ENCODE measurements at regions not wholly inside any gene's neighbourhood (a gene's known extent, or its start where the extent isn't known, plus 50 kb on each side); places are given as distances from the start of the nearest gene placed in this dataset.

DNA sequence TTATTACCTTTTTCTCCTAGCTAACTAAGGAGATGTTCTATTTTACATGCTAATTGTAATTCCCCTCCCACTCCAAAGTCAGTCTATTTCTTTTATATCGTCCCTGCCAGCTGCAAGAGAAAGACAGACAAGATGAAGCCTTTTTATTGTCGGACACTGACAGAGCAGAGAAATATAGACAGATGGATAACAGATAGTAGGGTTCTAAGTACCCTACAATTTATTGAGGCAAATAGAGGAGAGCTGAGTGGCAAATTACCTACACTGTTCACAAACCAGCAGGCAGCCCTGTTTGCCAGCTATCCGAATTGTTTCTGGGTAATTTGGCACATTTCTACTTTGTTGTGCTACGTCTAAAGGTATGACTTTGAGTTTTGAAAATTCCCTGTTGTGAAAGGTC is 392.3 kb upstream of the ZNF717 start:
- 83 to 93% methylated on average over 1 to 2 of the region's 4 CpGs for WGBS, 2 experiments (ENCODE audit: insufficient coverage in 2 of 2)
- no peaks in the 10 kb centered on the region for H3K4me1 ChIP-seq (ENCODE audit: control insufficient read depth, insufficient read depth, low read length, poor library complexity, severe bottlenecking)
- H3K27ac ChIP-seq (ENCODE audit: low read depth, low read length, severe bottlenecking): no peak overlapping the region
- no peak overlapping the region for H3K4me3 ChIP-seq (ENCODE audit: extremely low read depth, insufficient read depth, low read length, poor library complexity, severe bottlenecking)
- H3K36me3 ChIP-seq (ENCODE audit: control insufficient read depth, insufficient read depth, low read length): no peaks in the 10 kb centered on the region
- H3K9me3 ChIP-seq (ENCODE audit: control insufficient read depth, low read length): no peaks in the 10 kb centered on the region

DNA sequence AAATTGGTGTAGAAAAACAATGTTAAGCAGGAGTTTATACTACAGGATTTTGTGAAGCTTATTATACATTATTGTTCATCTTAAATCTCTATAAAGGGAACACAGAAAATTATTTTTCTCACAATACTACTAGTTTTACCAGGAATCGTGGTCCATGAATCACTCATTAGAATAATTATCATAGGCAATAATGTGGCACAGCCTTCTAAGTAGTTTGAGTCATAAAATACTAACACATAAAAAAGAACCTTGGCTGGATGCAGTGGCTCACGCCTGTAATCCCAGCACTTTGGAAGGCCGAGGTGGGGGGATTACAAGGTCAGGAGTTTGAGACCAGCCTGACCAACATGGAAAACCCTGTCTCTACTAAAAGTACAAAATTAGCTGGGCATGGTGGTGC is 393.1 kb upstream of the ZNF717 start:
- Histone ChIP-seq H3K27ac (ENCODE audit: low read depth, low read length, severe bottlenecking) (no peak overlapping the region), H3K4me1 (ENCODE audit: control insufficient read depth, insufficient read depth, low read length, poor library complexity, severe bottlenecking) (no peaks in the 10 kb centered on the region), H3K9me3 (ENCODE audit: control insufficient read depth, low read length) (no peaks in the 10 kb centered on the region), H3K36me3 (ENCODE audit: control insufficient read depth, insufficient read depth, low read length) (no peaks in the 10 kb centered on the region), H3K4me3 (ENCODE audit: extremely low read depth, insufficient read depth, low read length, poor library complexity, severe bottlenecking) (no peak overlapping the region)
- WGBS, 2 experiments (ENCODE audit: insufficient coverage in 2 of 2): 100% methylated on average over 2 of the region's 3 CpGs; no CpG with 5 or more reads in 1 of the 2 experiments

DNA sequence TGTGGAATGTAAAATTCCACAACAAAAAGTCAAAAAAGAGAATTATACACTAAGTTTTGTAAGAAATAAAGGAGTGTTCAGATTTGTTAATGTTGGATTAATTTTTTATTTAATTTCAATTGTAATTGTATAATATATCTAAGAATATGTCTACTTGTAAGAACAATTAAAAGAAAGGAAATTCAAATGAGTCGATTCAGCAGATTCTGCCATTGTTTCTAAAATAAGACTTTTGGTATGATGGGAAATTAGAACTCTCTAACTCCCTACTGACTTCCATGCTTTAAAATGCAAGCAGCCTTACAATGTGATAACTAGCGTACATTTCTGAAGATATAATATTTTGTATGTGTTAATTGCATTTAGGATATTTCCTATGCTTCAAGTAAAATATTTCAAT is 395.9 kb upstream of the ZNF717 start:
- no CpG with 5 or more reads among the region's 2 CpGs for WGBS, 2 experiments (ENCODE audit: insufficient coverage in 2 of 2)
- no peaks in the 10 kb centered on the region for H3K4me1 ChIP-seq (ENCODE audit: control insufficient read depth, insufficient read depth, low read length, poor library complexity, severe bottlenecking)
- no peak overlapping the region for H3K4me3 ChIP-seq (ENCODE audit: extremely low read depth, insufficient read depth, low read length, poor library complexity, severe bottlenecking)
- no peaks in the 10 kb centered on the region for H3K36me3 ChIP-seq (ENCODE audit: control insufficient read depth, insufficient read depth, low read length)
- H3K9me3 ChIP-seq (ENCODE audit: control insufficient read depth, low read length): no peaks in the 10 kb centered on the region
- no peak overlapping the region for H3K27ac ChIP-seq (ENCODE audit: low read depth, low read length, severe bottlenecking)

DNA sequence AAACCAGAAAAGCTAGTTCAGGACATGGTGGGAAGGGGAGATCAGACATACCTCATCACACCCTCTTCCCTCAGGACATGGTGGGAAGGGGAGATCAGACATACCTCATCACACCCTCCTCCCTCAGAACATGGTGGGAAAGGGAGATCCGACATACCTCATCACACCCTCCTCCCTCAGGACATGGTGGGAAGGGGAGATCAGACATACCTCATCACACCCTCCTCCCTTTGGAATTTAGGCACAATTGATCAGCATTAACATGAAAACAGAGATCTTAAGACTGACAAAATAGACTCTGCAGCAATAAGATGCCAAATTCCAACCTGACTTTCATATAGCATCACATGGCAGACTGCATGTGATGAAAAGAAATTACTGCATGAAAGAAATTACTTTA is 412.7 kb upstream of the ZNF717 start:
- Histone ChIP-seq H3K27ac (ENCODE audit: low read depth, low read length, severe bottlenecking) (no peak overlapping the region), H3K4me3 (ENCODE audit: extremely low read depth, insufficient read depth, low read length, poor library complexity, severe bottlenecking) (no peak overlapping the region), H3K9me3 (ENCODE audit: control insufficient read depth, low read length) (no peaks in the 10 kb centered on the region), H3K4me1 (ENCODE audit: control insufficient read depth, insufficient read depth, low read length, poor library complexity, severe bottlenecking) (no peaks in the 10 kb centered on the region), H3K36me3 (ENCODE audit: control insufficient read depth, insufficient read depth, low read length) (no peaks in the 10 kb centered on the region)
- WGBS, 2 experiments (ENCODE audit: insufficient coverage in 2 of 2): no CpG with 5 or more reads among the region's 1 CpG

DNA sequence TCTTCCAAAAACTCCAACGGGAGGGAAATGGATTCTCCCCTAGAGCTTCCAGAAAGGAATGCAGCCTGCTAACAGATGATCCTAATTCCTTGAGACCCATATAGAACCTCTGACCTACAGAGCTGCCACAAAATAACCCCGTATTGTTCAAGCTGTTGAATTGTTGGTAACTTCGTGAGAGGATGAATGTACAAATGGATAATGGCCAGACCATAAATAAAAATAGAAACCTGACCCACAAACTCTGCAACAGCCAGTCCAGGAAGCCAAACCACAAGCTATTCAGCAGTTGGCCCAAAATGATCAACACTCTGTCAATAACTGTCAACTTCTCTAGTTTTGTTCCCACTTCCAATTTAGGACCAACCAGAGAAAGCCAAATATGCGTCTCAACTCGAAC is 414.0 kb upstream of the ZNF717 start:
- 89 to 90% methylated on average over 3 of the region's 5 CpGs for WGBS, 2 experiments (ENCODE audit: insufficient coverage in 2 of 2)
- no peak overlapping the region for H3K4me3 ChIP-seq (ENCODE audit: extremely low read depth, insufficient read depth, low read length, poor library complexity, severe bottlenecking)
- H3K4me1 ChIP-seq (ENCODE audit: control insufficient read depth, insufficient read depth, low read length, poor library complexity, severe bottlenecking): no peaks in the 10 kb centered on the region
- no peak overlapping the region for H3K27ac ChIP-seq (ENCODE audit: low read depth, low read length, severe bottlenecking)
- no peaks in the 10 kb centered on the region for H3K36me3 ChIP-seq (ENCODE audit: control insufficient read depth, insufficient read depth, low read length)
- no peaks in the 10 kb centered on the region for H3K9me3 ChIP-seq (ENCODE audit: control insufficient read depth, low read length)

DNA sequence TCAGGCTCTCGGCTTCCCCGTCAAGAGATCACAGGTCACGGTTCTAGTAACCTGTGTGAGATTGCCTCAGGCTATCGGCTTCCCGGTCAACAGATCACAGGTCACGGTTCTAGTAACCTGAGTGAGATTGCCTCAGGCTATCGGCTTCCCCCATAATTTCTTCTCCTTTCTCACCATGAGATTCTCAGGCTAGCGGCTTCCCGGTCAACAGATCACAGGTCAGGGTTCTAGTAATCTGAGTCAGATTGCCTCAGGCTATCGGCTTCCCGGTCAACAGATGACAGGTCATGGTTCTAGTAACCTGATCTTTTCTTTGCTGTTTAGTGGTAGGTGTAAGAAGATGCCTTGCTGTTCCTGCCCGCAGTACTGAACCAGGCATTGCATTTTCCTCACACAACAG is 418.2 kb upstream of the ZNF717 start:
- H3K36me3 ChIP-seq (ENCODE audit: control insufficient read depth, insufficient read depth, low read length): no peaks in the 10 kb centered on the region
- 84 to 91% methylated on average over 10 to 11 of the region's 12 CpGs for WGBS, 2 experiments (ENCODE audit: insufficient coverage in 2 of 2)
- no peaks in the 10 kb centered on the region for H3K9me3 ChIP-seq (ENCODE audit: control insufficient read depth, low read length)
- H3K4me3 ChIP-seq (ENCODE audit: extremely low read depth, insufficient read depth, low read length, poor library complexity, severe bottlenecking): no peak overlapping the region
- H3K4me1 ChIP-seq (ENCODE audit: control insufficient read depth, insufficient read depth, low read length, poor library complexity, severe bottlenecking): no peaks in the 10 kb centered on the region
- no peak overlapping the region for H3K27ac ChIP-seq (ENCODE audit: low read depth, low read length, severe bottlenecking)

GRCh38 chr3:76206346-76206745 is 421.0 kb upstream of the ZNF717 start:
- WGBS, 2 experiments (ENCODE audit: insufficient coverage in 2 of 2): 88 to 100% methylated on average over 1 to 3 of the region's 3 CpGs
- Histone ChIP-seq H3K27ac (ENCODE audit: low read depth, low read length, severe bottlenecking) (no peak overlapping the region), H3K4me3 (ENCODE audit: extremely low read depth, insufficient read depth, low read length, poor library complexity, severe bottlenecking) (no peak overlapping the region), H3K9me3 (ENCODE audit: control insufficient read depth, low read length) (no peaks in the 10 kb centered on the region), H3K4me1 (ENCODE audit: control insufficient read depth, insufficient read depth, low read length, poor library complexity, severe bottlenecking) (no peaks in the 10 kb centered on the region), H3K36me3 (ENCODE audit: control insufficient read depth, insufficient read depth, low read length) (no peaks in the 10 kb centered on the region)

GRCh38 chr3:76212679-76213078 is 427.3 kb upstream of the ZNF717 start:
- Histone ChIP-seq H3K36me3 (ENCODE audit: control insufficient read depth, insufficient read depth, low read length) (no peaks in the 10 kb centered on the region), H3K27ac (ENCODE audit: low read depth, low read length, severe bottlenecking) (no peak overlapping the region), H3K4me3 (ENCODE audit: extremely low read depth, insufficient read depth, low read length, poor library complexity, severe bottlenecking) (no peak overlapping the region), H3K4me1 (ENCODE audit: control insufficient read depth, insufficient read depth, low read length, poor library complexity, severe bottlenecking) (no peaks in the 10 kb centered on the region), H3K9me3 (ENCODE audit: control insufficient read depth, low read length) (peaks cover 7% of the 10 kb centered on the region)
- 85 to 100% methylated on average over 1 of the region's 2 CpGs for WGBS, 2 experiments (ENCODE audit: insufficient coverage in 2 of 2)

DNA sequence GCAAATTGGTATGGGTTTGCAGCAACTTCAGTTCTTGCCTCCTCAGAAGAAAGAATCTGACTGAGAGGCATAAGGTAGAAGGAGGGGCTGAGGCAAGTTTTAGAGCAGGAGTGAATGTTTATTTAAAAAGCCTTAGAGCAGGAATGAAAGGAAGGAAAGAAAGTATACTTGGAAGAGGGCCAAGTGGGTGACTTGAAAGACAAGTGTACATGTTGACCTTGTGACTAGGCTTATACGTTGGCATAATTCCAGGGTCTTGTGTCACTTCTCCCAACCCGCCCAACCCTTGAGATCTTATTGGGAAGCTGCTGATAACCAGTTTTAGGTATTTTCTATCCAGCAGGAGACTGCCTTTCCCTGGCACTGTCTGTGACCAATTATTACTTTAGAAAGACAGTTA is 436.9 kb upstream of the ZNF717 start:
- 100% methylated on average over 1 of the region's 2 CpGs for WGBS, 2 experiments (ENCODE audit: insufficient coverage in 2 of 2)

GRCh38 chr3:76231258-76231657 is 445.9 kb upstream of the ZNF717 start:
- H3K27ac ChIP-seq (ENCODE audit: low read depth, low read length, severe bottlenecking): no peak overlapping the region
- 83 to 90% methylated on average over 1 to 3 of the region's 4 CpGs for WGBS, 2 experiments (ENCODE audit: insufficient coverage in 2 of 2)
- no peak overlapping the region for H3K4me3 ChIP-seq (ENCODE audit: extremely low read depth, insufficient read depth, low read length, poor library complexity, severe bottlenecking)
- H3K36me3 ChIP-seq (ENCODE audit: control insufficient read depth, insufficient read depth, low read length): no peaks in the 10 kb centered on the region
- no peaks in the 10 kb centered on the region for H3K4me1 ChIP-seq (ENCODE audit: control insufficient read depth, insufficient read depth, low read length, poor library complexity, severe bottlenecking)
- no peaks in the 10 kb centered on the region for H3K9me3 ChIP-seq (ENCODE audit: control insufficient read depth, low read length)

More for the DNA sequence above, 436.9 kb upstream of the ZNF717 start:
- Histone ChIP-seq H3K4me1 (ENCODE audit: control insufficient read depth, insufficient read depth, low read length, poor library complexity, severe bottlenecking) (no peaks in the 10 kb centered on the region), H3K4me3 (ENCODE audit: extremely low read depth, insufficient read depth, low read length, poor library complexity, severe bottlenecking) (no peak overlapping the region), H3K36me3 (ENCODE audit: control insufficient read depth, insufficient read depth, low read length) (no peaks in the 10 kb centered on the region), H3K9me3 (ENCODE audit: control insufficient read depth, low read length) (no peaks in the 10 kb centered on the region), H3K27ac (ENCODE audit: low read depth, low read length, severe bottlenecking) (no peak overlapping the region)

- no peaks in the 10 kb centered on the region for H3K9me3 ChIP-seq (ENCODE audit: control insufficient read depth, low read length)
- H3K4me1 ChIP-seq (ENCODE audit: control insufficient read depth, insufficient read depth, low read length, poor library complexity, severe bottlenecking): no peaks in the 10 kb centered on the region
- no peaks in the 10 kb centered on the region for H3K36me3 ChIP-seq (ENCODE audit: control insufficient read depth, insufficient read depth, low read length)
- H3K27ac ChIP-seq (ENCODE audit: low read depth, low read length, severe bottlenecking): no peak overlapping the region
- no peak overlapping the region for H3K4me3 ChIP-seq (ENCODE audit: extremely low read depth, insufficient read depth, low read length, poor library complexity, severe bottlenecking)
- WGBS, 2 experiments (ENCODE audit: insufficient coverage in 2 of 2): 84% methylated on average over 13 to 15 of the region's 17 CpGs
Measured at GRCh38 chr3:76242886-76243753, 457.8 kb upstream of the ZNF717 start.

Measured in mesodermal cell (in vitro differentiated cells).